DND-41 (cell line): ENCODE measurements at regions not wholly inside any gene's neighbourhood (a gene's known extent, or its start where the extent isn't known, plus 50 kb on each side); places are given as distances from the start of the nearest gene placed in this dataset.

ENCODE experiments used
- ATAC-seq: fragments of 200-7000 bp; cut with Tn5 transposase; 3 replicates; pipeline ENCODE4 v1.9.1; 2021; ENCODE audit warnings: low read depth; ENCODE audit not compliant: insufficient read depth
- DNase-seq: peaks from one replicate; pipeline ENCODE4 v3.0.0-alpha.2; 2020
- H2AFZ ChIP-seq: 2 replicates; pipeline ENCODE4 v1.6.0; 2012; ENCODE audit warnings: low read depth, low read length
- H3K27ac ChIP-seq: 2 replicates; pipeline ENCODE4 v1.5.1; 2012; ENCODE audit warnings: low read length, inconsistent platforms
- H3K27me3 ChIP-seq: fragments of 200-600 bp; sonication (generic); 2 replicates; pipeline ENCODE4 v1.6.0; 2012; ENCODE audit warnings: low read length, mild to moderate bottlenecking, inconsistent platforms; ENCODE audit not compliant: insufficient read depth, poor library complexity
- H3K36me3 ChIP-seq: 2 replicates; pipeline ENCODE4 v1.5.1; 2012; ENCODE audit warnings: low read length, inconsistent platforms; ENCODE audit not compliant: insufficient read depth
- H3K4me1 ChIP-seq: 2 replicates; pipeline ENCODE4 v1.5.1; 2012; ENCODE audit warnings: mild to moderate bottlenecking, low read length; ENCODE audit not compliant: insufficient read depth
- H3K4me2 ChIP-seq: 2 replicates; pipeline ENCODE4 v1.6.0; 2012; ENCODE audit warnings: mild to moderate bottlenecking, moderate library complexity, low read length, inconsistent platforms; ENCODE audit not compliant: insufficient read depth
- H3K4me3 ChIP-seq, 2 experiments: fragments of 200-600 bp in 1 of 2; shearing (Covaris generic) in 1 of 2; 2 replicates each; pipeline ENCODE4 v1.5.1; 2012 to 2016; ENCODE audit warnings: inconsistent platforms in 2 of 2, low read length in 2 of 2, mild to moderate bottlenecking in 2 of 2, low read depth in 1 of 2, moderate library complexity in 1 of 2
- H3K79me2 ChIP-seq: 2 replicates; pipeline ENCODE4 v1.6.0; 2012; ENCODE audit warnings: low read length, inconsistent platforms; ENCODE audit not compliant: insufficient read depth
- H3K9ac ChIP-seq: 2 replicates; pipeline ENCODE4 v1.6.0; 2012; ENCODE audit warnings: low read depth, mild to moderate bottlenecking, inconsistent platforms, low read length, moderate library complexity
- H3K9me3 ChIP-seq: 2 replicates; pipeline ENCODE4 v1.5.1; 2012; ENCODE audit warnings: low read length, moderate library complexity, mild to moderate bottlenecking, inconsistent platforms; ENCODE audit not compliant: insufficient read depth, severe bottlenecking
- H4K20me1 ChIP-seq: 2 replicates; pipeline ENCODE4 v1.6.0; 2012; ENCODE audit warnings: low read length; ENCODE audit not compliant: insufficient read depth
- EZH2 ChIP-seq: IDR thresholded peaks from 3 replicates; pipeline ENCODE4 v1.6.1; 2012; ENCODE audit warnings: borderline replicate concordance, low read depth, mild to moderate bottlenecking, moderate library complexity, low read length, inconsistent platforms; ENCODE audit not compliant: severe bottlenecking
- TF ChIP-seq, protein P1 (sequence below): IDR thresholded peaks from 2 replicates; pipeline ENCODE4 v1.5.1; 2012; ENCODE audit warnings: borderline replicate concordance, low read length, moderate library complexity, mild to moderate bottlenecking; ENCODE audit not compliant: poor library complexity, severe bottlenecking; ENCODE audit errors: extremely low read depth

DNA sequence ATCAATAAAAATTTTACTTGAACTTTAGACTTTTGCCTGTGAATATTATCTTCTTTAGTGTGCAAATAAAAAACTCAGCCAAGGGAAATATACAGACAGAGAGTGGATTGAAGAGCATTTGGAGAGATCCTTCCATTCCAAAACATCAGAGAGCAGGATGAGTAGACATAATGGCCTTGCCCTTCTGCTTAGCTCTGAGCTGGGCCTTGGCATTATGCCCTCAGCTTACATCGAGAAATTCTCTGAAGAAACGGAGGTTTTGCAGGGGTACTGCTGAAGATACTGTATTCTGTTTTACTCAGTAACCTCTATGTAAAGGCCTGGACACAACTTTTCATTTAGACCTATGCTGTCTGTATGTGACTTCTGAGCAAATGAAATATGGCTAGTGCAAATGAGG is 317.4 kb downstream of the STIM2 start:
- ATAC-seq (no peak), DNase-seq (no peak)
- no peak overlapping the region for H3K4me2 ChIP-seq

DNA sequence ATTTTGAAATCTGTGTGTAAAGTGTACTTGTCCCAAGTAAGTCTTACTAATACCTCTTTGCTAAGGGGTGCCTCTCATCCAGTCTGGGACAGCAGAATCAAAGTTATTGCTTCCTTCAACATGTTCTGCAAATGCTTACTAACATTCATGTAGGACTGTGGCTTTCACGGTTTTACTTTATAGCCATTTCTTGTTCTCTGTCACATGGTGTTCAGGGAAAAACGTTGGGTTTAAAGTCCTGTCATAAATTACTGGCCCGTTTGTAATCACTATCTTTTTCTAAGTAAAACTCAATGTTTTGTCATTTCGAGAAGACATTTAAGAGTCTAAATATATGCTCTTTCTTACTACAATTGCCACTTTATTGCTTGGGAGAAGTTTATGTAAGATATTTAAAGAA is 321.1 kb downstream of the STIM2 start:
- no peak overlapping the region for H3K9ac ChIP-seq
- H3K4me1 ChIP-seq, result no peaks in the 10 kb centered on the region
- H4K20me1 ChIP-seq, result no peaks in the 10 kb centered on the region; the same call in 1 of the 2 replicates
- H3K4me3 ChIP-seq, result no peak overlapping the region
- TF ChIP-seq, protein P1, sequence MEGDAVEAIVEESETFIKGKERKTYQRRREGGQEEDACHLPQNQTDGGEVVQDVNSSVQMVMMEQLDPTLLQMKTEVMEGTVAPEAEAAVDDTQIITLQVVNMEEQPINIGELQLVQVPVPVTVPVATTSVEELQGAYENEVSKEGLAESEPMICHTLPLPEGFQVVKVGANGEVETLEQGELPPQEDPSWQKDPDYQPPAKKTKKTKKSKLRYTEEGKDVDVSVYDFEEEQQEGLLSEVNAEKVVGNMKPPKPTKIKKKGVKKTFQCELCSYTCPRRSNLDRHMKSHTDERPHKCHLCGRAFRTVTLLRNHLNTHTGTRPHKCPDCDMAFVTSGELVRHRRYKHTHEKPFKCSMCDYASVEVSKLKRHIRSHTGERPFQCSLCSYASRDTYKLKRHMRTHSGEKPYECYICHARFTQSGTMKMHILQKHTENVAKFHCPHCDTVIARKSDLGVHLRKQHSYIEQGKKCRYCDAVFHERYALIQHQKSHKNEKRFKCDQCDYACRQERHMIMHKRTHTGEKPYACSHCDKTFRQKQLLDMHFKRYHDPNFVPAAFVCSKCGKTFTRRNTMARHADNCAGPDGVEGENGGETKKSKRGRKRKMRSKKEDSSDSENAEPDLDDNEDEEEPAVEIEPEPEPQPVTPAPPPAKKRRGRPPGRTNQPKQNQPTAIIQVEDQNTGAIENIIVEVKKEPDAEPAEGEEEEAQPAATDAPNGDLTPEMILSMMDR, result no peak
- no peak for TF ChIP-seq EZH2
- no peaks in the 10 kb centered on the region for H3K36me3 ChIP-seq
- no peak for ATAC-seq
- no peaks in the 10 kb centered on the region for H3K9me3 ChIP-seq
- DNase-seq, result no peak
- no peak overlapping the region for H3K27ac ChIP-seq
- H3K27me3 ChIP-seq, result no peaks in the 10 kb centered on the region
- no peaks in the 10 kb centered on the region for H3K79me2 ChIP-seq
- H2AFZ ChIP-seq, result no peak overlapping the region
- no peak overlapping the region for H3K4me2 ChIP-seq

More for the DNA sequence above, 317.4 kb downstream of the STIM2 start:
- H4K20me1 ChIP-seq, result no peaks in the 10 kb centered on the region; the same call in 1 of the 2 replicates
- no peaks in the 10 kb centered on the region for H3K36me3 ChIP-seq
- no peaks in the 10 kb centered on the region for H3K79me2 ChIP-seq
- H3K9ac ChIP-seq, result no peak overlapping the region
- TF ChIP-seq, protein P1, result no peak
- TF ChIP-seq EZH2, result no peak
- H2AFZ ChIP-seq, result no peak overlapping the region
- H3K27me3 ChIP-seq, result no peaks in the 10 kb centered on the region
- no peak overlapping the region for H3K4me3 ChIP-seq
- H3K9me3 ChIP-seq, result no peaks in the 10 kb centered on the region
- no peak overlapping the region for H3K27ac ChIP-seq
- no peaks in the 10 kb centered on the region for H3K4me1 ChIP-seq

DNA sequence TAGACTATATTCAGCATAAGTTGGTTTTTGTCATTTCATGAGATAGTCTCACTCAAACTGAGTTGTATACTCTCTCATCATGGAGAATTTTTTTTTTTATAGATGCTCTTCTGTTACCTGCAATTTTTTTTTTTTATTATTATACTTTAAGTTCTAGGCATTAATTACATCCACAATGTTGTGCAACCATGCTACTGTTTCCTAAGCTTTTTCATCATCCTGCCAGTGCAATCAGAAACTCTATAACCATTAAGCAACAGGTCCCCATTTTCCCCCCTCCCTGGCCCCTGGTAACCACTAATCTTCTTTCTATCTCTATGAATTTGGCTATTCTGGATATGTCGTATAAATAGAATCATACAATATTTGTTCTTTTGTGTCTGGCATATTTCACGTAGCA is 321.6 kb downstream of the STIM2 start:
- no peak overlapping the region for H3K4me3 ChIP-seq
- ATAC-seq (no peak), DNase-seq (no peak)
- H3K9me3 ChIP-seq, result no peaks in the 10 kb centered on the region
- no peak overlapping the region for H3K4me2 ChIP-seq
- no peaks in the 10 kb centered on the region for H3K4me1 ChIP-seq
- H2AFZ ChIP-seq, result no peak overlapping the region
- TF ChIP-seq, protein P1, result no peak
- no peak for TF ChIP-seq EZH2
- H3K79me2 ChIP-seq, result no peaks in the 10 kb centered on the region
- no peaks in the 10 kb centered on the region for H3K36me3 ChIP-seq
- H3K27me3 ChIP-seq, result no peaks in the 10 kb centered on the region
- H4K20me1 ChIP-seq, result no peaks in the 10 kb centered on the region; the same call in 1 of the 2 replicates
- no peak overlapping the region for H3K27ac ChIP-seq
- H3K9ac ChIP-seq, result no peak overlapping the region

DNA sequence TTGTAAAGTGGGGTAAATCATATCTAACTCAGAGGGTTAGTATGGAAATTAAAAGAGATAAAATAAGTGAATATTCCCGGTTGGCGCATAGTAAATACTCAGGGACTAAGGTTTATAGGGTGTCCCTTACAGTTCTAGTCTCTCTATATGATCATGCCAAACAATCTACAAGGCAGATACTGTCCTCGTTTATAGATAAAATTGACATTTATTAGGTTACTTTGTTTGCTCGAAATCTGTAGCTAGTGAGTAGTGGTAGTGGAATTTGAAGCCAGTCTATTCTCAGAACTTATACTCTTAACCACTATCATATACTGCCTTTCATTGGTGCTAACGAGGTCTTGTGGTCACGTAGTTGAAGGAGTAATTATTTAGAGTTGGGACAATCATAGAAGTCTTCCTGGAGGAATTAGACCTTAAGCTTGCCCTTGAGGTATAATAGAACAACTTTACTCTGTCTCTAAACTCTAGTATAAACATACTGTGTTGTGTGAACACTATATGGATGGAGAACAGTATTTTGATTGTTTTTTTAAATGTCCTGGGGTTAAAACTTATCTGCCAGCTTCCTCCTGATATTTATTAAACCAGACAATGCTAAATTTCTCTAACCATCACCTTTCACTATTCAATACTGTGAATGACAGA is 324.0 kb downstream of the STIM2 start:
- no peak overlapping the region for H2AFZ ChIP-seq
- ATAC-seq, result no peak
- H3K36me3 ChIP-seq, result no peaks in the 10 kb centered on the region
- H3K9me3 ChIP-seq, result no peaks in the 10 kb centered on the region
- H3K4me2 ChIP-seq, result no peak overlapping the region
- H3K27me3 ChIP-seq, result no peaks in the 10 kb centered on the region
- no peaks in the 10 kb centered on the region for H3K4me1 ChIP-seq
- no peak overlapping the region for H3K27ac ChIP-seq
- no peaks in the 10 kb centered on the region for H4K20me1 ChIP-seq
- DNase-seq, result no peak
- H3K9ac ChIP-seq, result no peak overlapping the region
- no peak for TF ChIP-seq EZH2
- TF ChIP-seq, protein P1, result no peak
- H3K79me2 ChIP-seq, result no peaks in the 10 kb centered on the region
- no peak overlapping the region for H3K4me3 ChIP-seq
